IMR-90 (cell line): ENCODE measurements at regions not wholly inside any gene's neighbourhood (a gene's known extent, or its start where the extent isn't known, plus 50 kb on each side); places are given as distances from the start of the nearest gene placed in this dataset.

ENCODE experiments used
- CTCF ChIP-seq: conservative IDR thresholded peaks from 2 replicates; pipeline ENCODE4 v1.5.1; 2012; ENCODE audit warnings: mild to moderate bottlenecking, low read depth, low read length, improper control_type of control experiment
- FOS ChIP-seq: fragments of 150-350 bp; IDR thresholded peaks from 2 replicates; pipeline ENCODE4 v1.6.1; 2016; ENCODE audit warnings: low read depth, low read length
- MAFK ChIP-seq: IDR thresholded peaks from 2 replicates; pipeline ENCODE4 v1.6.1; 2012; ENCODE audit warnings: low read depth, low read length, improper control_type of control experiment
- POLR2A ChIP-seq: IDR thresholded peaks from 2 replicates; pipeline ENCODE4 v1.6.1; 2012; ENCODE audit warnings: mild to moderate bottlenecking, low read depth, low read length
- USF2 ChIP-seq: fragments of 150-350 bp; IDR thresholded peaks from 2 replicates; pipeline ENCODE4 v1.6.1; 2017; ENCODE audit warnings: mild to moderate bottlenecking, antibody characterized with exemption, low read length, low read depth

GRCh38 chr13:29987340-29987739, 136.9 kb upstream of the UBL3 start:
- TF ChIP-seq CTCF = no peak
- no peak for TF ChIP-seq USF2
- no peak for TF ChIP-seq POLR2A
- TF ChIP-seq MAFK = no peak
- no peak for TF ChIP-seq FOS
